HG03025 (cell line): ENCODE measurements at regions not wholly inside any gene's neighbourhood (a gene's known extent, or its start where the extent isn't known, plus 50 kb on each side); places are given as distances from the start of the nearest gene placed in this dataset.

Experiments used
- ATAC-seq: cut with Tn5 transposase; IDR thresholded peaks from one replicate; pipeline ENCODE4 v1.9.1; 2021; ENCODE audit warnings: mild to moderate bottlenecking, moderate library complexity; ENCODE audit not compliant: unreplicated experiment, low FRiP score

DNA sequence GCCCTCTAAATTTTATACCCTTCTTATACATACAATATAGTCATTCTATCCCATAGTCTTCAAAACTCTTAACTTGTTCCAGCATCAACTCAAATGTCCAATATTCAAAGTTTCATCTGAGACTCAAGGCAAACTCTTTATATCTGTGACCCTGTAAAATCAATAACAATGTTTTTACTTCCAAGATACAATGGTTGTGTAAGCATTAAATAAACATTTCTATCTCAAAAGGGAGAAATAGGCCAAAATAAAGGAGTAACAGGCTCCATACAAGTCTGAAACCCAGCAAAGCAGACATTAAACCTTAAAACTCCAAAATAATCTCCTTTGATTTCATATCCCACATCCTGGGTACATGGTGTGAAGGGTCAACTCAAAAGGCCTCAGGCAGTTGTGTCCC, 1299.1 kb downstream of the MRPL39 start:
- no peak for ATAC-seq

DNA sequence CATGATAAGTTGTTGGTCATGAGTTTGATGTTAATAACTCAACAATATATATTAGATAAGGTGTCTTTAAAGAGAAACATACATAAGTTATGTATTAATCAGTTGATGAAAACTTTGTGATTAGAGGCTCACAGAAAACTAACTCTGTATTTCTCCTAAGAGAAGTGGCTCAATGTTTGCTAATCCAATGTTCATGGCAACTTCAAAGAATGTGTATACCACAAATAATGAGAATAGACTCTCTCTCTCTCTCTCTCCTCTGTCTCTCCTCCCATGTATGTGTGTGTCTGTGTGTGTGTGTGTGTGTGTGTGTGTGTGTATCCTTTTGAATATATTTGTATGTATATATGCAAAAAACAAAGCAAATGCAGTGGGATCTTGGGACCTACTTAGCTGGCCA, 1304.9 kb downstream of the MRPL39 start:
- ATAC-seq, result no peak

GRCh38 chr21:24298040-24298439, 1309.2 kb downstream of the MRPL39 start:
- ATAC-seq, result no peak

DNA sequence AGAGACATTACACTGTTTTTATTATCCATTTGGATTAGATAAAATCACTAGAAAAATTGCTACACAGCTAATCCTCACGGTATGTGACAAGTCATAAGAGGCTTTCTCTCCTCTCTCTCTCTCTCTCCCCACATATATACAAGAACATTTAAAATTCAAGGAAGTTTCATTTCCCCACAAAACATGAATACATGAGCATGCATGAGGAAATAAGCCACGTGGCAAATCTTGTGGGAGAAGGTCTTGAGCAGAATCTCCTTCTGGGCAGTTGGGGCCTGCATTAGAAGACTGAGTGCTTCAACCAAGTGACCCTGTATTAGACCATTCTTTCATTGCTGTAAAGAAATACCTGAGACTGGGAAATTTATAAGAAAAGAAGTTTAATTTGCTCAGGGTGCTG, 1313.1 kb downstream of the MRPL39 start:
- ATAC-seq, result no peak

GRCh38 chr21:24290151-24290833, 1317.0 kb downstream of the MRPL39 start:
- ATAC-seq, result no peak

- no peak for ATAC-seq
These were observed 1317.7 kb downstream of the MRPL39 start for GRCh38 chr21:24289539-24289938.

DNA sequence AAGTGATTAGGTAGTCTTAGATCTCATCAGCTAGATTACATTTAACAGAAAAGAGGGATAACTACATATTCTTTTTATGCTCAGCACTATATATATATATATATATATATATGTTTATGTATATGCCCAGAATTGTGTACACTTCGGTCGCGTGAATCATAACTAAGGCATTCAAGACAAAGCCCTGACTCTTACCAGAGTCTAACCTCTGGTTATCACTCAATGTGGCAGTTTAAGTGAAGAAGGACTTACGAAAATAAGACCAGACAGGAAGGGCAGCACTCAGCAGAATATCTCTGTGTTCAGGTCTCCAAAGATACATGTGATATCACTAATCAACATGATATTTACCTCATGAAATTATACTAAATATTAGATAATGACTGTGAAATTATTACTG, 1326.7 kb downstream of the MRPL39 start:
- no peak for ATAC-seq

GRCh38 chr21:24278711-24279110, 1328.6 kb downstream of the MRPL39 start:
- no peak for ATAC-seq

DNA sequence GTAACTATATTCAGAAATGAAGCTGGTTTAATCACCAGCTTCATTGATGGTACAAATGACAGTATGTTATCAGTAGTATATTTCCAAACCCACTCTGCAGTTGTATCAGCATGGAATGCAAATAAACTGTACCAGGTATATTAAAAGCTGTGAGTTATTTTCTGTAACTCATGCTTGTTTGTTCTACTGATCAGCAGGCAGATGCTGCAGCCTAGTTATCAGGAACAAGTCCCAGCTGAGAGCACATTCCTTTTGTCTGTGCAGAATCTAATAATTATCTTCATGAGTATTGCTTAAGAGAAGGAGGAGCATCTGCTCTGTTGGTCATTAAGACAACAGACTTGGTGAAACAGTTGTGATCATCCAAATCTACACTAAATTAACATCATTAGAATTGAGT, 1331.1 kb downstream of the MRPL39 start:
- no peak for ATAC-seq

GRCh38 chr21:24275616-24276015, 1331.7 kb downstream of the MRPL39 start:
- ATAC-seq, result no peak

GRCh38 chr21:24272521-24272938, 1334.8 kb downstream of the MRPL39 start:
- no peak for ATAC-seq

GRCh38 chr21:24265987-24266386, 1341.3 kb downstream of the MRPL39 start:
- ATAC-seq, result no peak

DNA sequence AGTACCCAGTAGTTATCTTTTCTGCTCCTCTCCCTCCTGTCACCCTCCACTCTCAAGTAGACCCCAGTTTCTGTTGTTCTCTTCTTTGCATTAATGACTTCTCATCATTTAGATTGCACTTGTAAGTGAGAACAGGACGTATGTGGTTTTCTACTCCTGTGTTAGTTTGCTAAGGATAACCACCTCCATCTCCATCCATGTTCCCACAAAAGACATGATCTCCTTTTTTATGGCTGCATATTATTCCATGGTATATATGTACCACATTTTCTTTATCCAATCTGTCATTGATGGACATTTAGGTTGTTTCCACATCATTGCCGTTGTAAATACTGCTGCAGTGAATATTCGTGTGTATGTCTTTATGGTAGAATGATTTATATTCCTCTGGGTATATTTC, 1346.5 kb downstream of the MRPL39 start:
- ATAC-seq, result no peak

DNA sequence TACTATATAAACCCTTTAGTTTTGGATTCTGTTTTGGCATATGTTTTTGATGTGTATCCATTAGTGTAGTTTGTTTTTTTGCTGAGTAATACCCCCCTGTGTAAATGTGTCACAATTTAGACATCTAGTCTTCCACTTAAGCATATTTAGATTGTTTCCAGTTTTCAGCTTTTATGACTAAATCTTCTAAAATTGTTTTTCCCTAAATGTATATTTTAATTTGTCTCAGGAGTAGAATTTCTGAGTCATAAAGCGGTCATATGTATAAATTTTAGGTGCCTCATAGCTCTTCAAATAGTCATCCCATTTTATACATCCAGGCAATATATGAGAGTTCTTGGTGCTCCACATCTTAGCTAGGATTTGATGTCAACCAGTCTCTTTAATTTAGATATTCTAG, 1348.0 kb downstream of the MRPL39 start:
- no peak for ATAC-seq

GRCh38 chr21:24255591-24255990, 1351.7 kb downstream of the MRPL39 start:
- ATAC-seq, result no peak

- no peak for ATAC-seq
These were observed 1381.8 kb downstream of the MRPL39 start for GRCh38 chr21:24225431-24225830.

DNA sequence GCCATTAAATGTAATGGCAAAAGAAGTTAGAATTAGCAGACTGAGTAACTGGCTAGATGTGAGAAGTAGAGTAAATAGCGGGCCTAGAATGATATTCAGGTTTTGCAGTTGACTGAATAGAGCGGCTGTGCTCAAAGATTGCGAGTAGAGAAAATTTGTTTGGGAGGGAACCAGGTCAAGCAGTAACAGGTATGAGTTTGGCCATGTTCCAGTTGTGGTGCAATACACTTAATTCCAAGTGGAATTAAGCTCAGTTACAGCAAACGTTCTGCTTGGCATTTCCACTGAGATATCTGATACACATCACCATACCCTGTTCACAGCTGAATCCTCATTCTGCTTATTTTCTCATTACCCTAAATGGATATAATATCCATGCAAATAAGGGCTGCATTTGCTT, 1382.9 kb downstream of the MRPL39 start:
- ATAC-seq, result no peak

DNA sequence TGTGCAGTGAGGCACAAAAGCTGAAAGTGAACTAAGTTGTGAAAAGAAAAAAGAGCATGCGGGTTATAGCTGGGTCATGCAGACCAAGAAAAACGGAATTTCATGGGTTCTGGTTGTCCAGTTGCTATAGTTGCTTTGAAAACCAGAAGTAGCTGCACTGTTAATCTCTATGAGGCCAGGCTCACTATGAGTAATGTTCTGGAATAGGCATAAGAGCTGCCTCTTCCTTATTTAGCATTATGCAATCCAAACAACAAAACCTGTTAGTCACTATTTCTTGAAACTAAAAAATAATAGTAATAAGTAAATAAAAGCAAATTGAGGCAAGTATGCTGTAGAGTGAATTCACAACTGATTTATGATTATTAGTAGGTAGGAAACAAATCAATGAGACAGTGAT, 1383.7 kb downstream of the MRPL39 start:
- no peak for ATAC-seq

GRCh38 chr21:24222676-24223075, 1384.6 kb downstream of the MRPL39 start:
- ATAC-seq, result no peak

GRCh38 chr21:24220446-24220845, 1386.8 kb downstream of the MRPL39 start:
- ATAC-seq, result no peak

DNA sequence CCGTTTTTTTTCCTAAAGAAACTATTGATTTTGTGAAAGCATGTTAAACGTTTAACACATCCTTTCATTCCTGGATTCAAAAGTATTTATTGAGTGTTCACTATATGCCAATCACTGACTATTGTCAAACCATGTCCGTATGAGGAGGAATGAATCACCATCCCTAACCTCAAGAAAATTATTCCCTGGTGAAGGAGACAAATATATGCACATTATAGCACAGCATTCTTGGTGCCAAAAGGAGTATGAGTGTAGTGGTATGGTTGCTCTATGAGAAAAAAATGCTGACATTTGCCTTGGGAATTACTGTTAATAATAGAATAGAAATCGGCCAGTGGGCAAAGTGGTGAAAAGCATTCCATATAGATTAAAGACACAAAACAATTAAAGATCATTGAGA, 1390.1 kb downstream of the MRPL39 start:
- no peak for ATAC-seq

DNA sequence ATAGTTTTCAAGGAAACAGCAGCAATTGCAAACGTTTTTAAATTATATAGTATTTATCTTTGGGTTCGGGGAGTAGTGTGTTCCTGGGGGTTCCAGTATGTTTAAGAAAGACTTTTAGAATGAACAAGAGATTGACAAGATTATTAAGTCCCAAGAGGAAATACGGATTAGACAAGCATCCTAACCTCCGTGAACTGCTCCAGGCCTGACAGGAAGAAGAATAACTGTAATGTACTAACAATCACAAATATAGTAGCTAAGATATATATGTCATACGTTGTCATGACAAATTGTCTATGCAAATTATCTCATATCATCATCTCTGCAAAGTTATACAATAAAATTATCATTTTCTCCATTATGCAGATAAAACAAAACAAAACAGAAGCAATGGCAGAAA, 1397.2 kb downstream of the MRPL39 start:
- no peak for ATAC-seq
